Effector CD4-positive, alpha-beta T cell (primary cell): ENCODE measurements at regions not wholly inside any gene's neighbourhood (a gene's known extent, or its start where the extent isn't known, plus 50 kb on each side); places are given as distances from the start of the nearest gene placed in this dataset.

ENCODE experiments used
- DNase-seq: peaks from one replicate; pipeline ENCODE4 v3.0.0-alpha.2; 2020

DNA sequence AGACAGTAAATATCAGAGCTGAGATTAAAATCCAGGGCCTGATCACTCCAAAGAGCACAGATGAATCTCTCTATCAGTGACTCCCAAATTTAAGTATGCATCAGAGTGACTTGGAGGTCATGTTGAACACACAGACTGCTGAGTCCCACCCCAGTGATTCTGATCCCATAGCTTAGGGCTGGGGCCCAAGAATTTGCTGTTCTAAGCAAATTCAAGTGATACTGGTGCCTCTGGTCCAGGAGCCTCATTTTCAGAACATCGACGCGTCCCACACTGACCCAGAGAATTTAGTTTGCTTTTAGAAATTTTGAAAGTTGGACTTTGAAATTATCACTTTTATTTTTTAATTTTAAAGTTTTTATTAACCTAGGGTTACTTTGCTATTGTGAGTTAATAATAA lies 72.7 kb upstream of the NETO1 start:
- DNase-seq, result no peak

DNA sequence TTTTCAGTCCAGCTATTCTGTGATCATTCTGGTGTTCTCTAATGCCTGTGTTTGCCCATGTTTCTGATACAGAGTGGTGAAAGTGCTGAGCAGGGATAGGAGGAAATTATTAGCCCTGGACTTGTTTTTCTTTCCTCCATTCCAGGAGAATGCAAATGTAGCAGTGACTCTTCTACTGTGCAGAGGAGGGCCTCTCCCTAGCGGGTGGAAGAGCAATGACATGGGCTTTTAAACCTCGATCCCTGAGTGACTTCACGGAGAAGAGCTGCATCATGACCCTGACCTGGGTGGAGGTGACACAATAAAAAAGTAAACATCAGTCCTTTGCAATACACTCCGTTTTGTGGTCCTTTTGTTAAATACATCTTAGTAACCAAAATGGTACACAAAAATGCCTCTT lies 68.0 kb upstream of the NETO1 start:
- DNase-seq, result no peak

DNA sequence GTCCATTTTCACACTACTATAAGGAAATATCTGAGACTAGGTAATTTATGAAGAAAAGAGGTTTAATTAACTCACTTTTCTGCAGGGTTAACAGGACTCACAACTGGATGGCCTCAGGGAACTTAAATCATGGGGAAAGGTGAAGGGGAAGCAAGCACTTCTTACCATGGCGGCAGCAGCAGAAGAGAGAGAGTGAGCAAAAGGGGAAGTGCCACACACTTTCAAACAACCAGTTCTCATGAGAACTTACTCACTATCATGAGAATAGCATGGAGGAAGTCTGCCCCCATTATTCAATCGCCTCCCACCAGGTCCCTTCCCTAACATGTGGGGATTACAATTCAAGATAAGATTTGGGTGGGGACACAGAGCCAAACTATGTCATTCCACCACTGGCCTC lies 55.1 kb upstream of the NETO1 start:
- DNase-seq, result no peak
